ENCODE measurements at regions not wholly inside any gene's neighbourhood (a gene's known extent, or its start where the extent isn't known, plus 50 kb on each side); places are given as distances from the start of the nearest gene placed in this dataset.

DNA sequence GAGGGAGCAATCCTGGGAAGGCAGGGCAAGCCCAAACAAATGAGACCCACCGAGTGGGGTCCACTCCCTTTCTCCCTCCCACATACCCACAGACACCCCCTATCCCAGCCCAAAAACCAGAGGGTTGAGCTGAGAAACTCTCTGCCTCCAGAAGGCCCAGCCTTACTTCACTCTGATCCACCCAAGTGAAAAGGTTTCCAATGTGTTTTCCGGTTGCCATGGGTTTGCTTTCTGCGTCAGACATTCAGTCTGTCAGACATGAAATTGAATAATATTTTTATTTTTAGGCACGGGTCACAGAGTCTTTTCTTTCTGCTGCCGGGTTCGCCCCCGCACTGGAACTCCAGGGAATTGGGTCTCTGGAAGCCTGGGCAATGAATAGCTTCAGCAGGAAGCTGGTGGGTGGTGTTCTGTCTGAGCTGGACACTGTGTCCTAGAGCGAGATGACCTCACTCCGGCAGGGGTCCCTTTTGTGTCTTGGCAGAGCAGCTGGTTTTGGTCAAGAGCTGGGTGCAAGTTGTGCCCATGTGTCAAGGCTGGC, 69.8 kb upstream of the CLMN start:
- no peak overlapping the region for H2AFZ ChIP-seq (ENCODE audit: low read depth, low read length, poor library complexity, severe bottlenecking)
- no peaks in the 10 kb centered on the region for H3K79me2 ChIP-seq (ENCODE audit: insufficient read depth, low read length)
- H3K36me3 ChIP-seq (ENCODE audit: control insufficient read depth in 1 of 2, insufficient read depth in 2 of 2, low read length in 2 of 2): no peaks in the 10 kb centered on the region
- no peaks in the 10 kb centered on the region for H4K20me1 ChIP-seq (ENCODE audit: insufficient read depth)
- DNase-seq (ENCODE audit: low read depth, low spot score) (no peak), ATAC-seq (no peak)
- H3K9ac ChIP-seq (ENCODE audit: low read length): no peak overlapping the region
- H3K27ac ChIP-seq (ENCODE audit: low read depth, low read length): no peak overlapping the region
- no TSS peak for BruUV-seq (replicated peaks)
- peaks cover 5% of the 10 kb centered on the region; the same call in 1 of the 2 replicates for H3K27me3 ChIP-seq (ENCODE audit: insufficient read depth, low read length)
- no peaks in the 10 kb centered on the region for H3K9me2 ChIP-seq (ENCODE audit: insufficient read depth)
- CTCF ChIA-PET: no interaction called here
- TF ChIP-seq ZNF274 (IDR thresholded peaks at IDR 0.05; ENCODE audit: low read depth, low read length): no peak
- TF ChIP-seq, protein P1, sequence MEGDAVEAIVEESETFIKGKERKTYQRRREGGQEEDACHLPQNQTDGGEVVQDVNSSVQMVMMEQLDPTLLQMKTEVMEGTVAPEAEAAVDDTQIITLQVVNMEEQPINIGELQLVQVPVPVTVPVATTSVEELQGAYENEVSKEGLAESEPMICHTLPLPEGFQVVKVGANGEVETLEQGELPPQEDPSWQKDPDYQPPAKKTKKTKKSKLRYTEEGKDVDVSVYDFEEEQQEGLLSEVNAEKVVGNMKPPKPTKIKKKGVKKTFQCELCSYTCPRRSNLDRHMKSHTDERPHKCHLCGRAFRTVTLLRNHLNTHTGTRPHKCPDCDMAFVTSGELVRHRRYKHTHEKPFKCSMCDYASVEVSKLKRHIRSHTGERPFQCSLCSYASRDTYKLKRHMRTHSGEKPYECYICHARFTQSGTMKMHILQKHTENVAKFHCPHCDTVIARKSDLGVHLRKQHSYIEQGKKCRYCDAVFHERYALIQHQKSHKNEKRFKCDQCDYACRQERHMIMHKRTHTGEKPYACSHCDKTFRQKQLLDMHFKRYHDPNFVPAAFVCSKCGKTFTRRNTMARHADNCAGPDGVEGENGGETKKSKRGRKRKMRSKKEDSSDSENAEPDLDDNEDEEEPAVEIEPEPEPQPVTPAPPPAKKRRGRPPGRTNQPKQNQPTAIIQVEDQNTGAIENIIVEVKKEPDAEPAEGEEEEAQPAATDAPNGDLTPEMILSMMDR (IDR thresholded peaks at IDR 0.05 in 2 of 3, conservative IDR thresholded peaks at IDR 0.05 in 1 of 3; ENCODE audit: borderline replicate concordance in 1 of 3, insufficient read depth in 1 of 3, low read depth in 2 of 3, low read length in 2 of 3): no peak
- TF ChIP-seq SRF (IDR thresholded peaks at IDR 0.05; ENCODE audit: low read depth): no peak
- no peak for TF ChIP-seq POLR2AphosphoS5 (IDR thresholded peaks at IDR 0.05; ENCODE audit: low read depth, low read length)
- intact Hi-C loops (cut with micrococcal nuclease): no loop called here
- POLR2A ChIA-PET: no interaction called here
- H3K4me1 ChIP-seq (ENCODE audit: control insufficient read depth in 1 of 2, insufficient read depth in 2 of 2, low read length in 2 of 2): no peaks in the 10 kb centered on the region
- peaks cover 0 to 4% of the 10 kb centered on the region in 2 experiments; a peak in 1 of 4 replicates for H3K9me3 ChIP-seq (ENCODE audit: control insufficient read depth in 1 of 2, insufficient read depth in 1 of 2, low read depth in 1 of 2, low read length in 2 of 2)
- no peak overlapping the region for H3K4me3 ChIP-seq (replicated peaks in 1 of 2; ENCODE audit: low read depth in 1 of 2, low read length in 2 of 2)
- RAD21 ChIA-PET (ENCODE audit: low non-redundant PET in 1 of 2, low total read pairs in 2 of 2, uncharacterized antibody in 2 of 2, unreplicated experiment in 2 of 2): no interaction called here
- H3K4me2 ChIP-seq (ENCODE audit: low read length): no peak overlapping the region

DNA sequence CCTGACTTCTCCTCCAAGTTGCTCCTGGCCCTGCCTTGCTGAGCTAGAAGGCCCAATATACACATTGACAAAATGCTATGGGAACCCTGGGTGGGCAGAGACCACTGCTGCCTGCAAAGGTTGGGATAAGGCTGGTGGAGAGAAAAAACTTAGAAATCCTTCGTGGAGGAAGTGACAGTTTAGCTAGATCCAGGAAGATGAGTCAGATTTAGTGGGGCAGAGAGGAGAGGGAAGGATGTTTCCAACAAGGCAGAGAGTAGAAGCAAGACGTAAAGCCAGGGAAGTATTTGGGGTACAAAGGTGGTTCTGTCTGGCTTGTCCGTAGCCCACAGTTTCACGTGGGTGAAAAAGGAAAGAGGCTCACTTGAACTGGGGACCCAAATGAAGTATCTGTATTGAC, 69.0 kb upstream of the CLMN start:
- no peak overlapping the region for H3K4me3 ChIP-seq (replicated peaks in 1 of 2; ENCODE audit: low read depth in 1 of 2, low read length in 2 of 2)
- intact Hi-C loops (cut with micrococcal nuclease): no loop called here
- ChIA-PET RAD21 (ENCODE audit: low non-redundant PET in 1 of 2, low total read pairs in 2 of 2, uncharacterized antibody in 2 of 2, unreplicated experiment in 2 of 2) (no interaction called here), POLR2A (no interaction called here), CTCF (no interaction called here)
- H3K4me1 ChIP-seq (ENCODE audit: control insufficient read depth in 1 of 2, insufficient read depth in 2 of 2, low read length in 2 of 2): no peaks in the 10 kb centered on the region
- no peak overlapping the region for H2AFZ ChIP-seq (ENCODE audit: low read depth, low read length, poor library complexity, severe bottlenecking)
- no peaks in the 10 kb centered on the region for H3K9me3 ChIP-seq (ENCODE audit: control insufficient read depth in 1 of 2, insufficient read depth in 1 of 2, low read depth in 1 of 2, low read length in 2 of 2)
- no peaks in the 10 kb centered on the region for H4K20me1 ChIP-seq (ENCODE audit: insufficient read depth)
- H3K9me2 ChIP-seq (ENCODE audit: insufficient read depth): no peaks in the 10 kb centered on the region
- TF ChIP-seq ELF1 (IDR thresholded peaks at IDR 0.05; ENCODE audit: borderline replicate concordance, low read depth): no peak
- TF ChIP-seq EGR1 (IDR thresholded peaks at IDR 0.05; ENCODE audit: low read depth): no peak
- no peak for TF ChIP-seq TCF7L2 (IDR thresholded peaks at IDR 0.05; ENCODE audit: borderline replicate concordance, extremely low read depth, insufficient read depth, insufficient read length)
- no peak for TF ChIP-seq JUND (IDR thresholded peaks at IDR 0.05)
- TF ChIP-seq, protein P2, sequence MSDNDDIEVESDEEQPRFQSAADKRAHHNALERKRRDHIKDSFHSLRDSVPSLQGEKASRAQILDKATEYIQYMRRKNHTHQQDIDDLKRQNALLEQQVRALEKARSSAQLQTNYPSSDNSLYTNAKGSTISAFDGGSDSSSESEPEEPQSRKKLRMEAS (IDR thresholded peaks at IDR 0.05): no peak
- no peak for TF ChIP-seq POLR2A (IDR thresholded peaks at IDR 0.05; ENCODE audit: borderline replicate concordance, extremely low read depth, insufficient read depth, insufficient read length)
- TF ChIP-seq EZH2 (IDR thresholded peaks at IDR 0.05): no peak
- TF ChIP-seq EZH2phosphoT487 (IDR thresholded peaks at IDR 0.05; ENCODE audit: borderline replicate concordance): no peak
- no peak for TF ChIP-seq ZNF274 (IDR thresholded peaks at IDR 0.05; ENCODE audit: low read depth, low read length)
- TF ChIP-seq, protein P3, sequence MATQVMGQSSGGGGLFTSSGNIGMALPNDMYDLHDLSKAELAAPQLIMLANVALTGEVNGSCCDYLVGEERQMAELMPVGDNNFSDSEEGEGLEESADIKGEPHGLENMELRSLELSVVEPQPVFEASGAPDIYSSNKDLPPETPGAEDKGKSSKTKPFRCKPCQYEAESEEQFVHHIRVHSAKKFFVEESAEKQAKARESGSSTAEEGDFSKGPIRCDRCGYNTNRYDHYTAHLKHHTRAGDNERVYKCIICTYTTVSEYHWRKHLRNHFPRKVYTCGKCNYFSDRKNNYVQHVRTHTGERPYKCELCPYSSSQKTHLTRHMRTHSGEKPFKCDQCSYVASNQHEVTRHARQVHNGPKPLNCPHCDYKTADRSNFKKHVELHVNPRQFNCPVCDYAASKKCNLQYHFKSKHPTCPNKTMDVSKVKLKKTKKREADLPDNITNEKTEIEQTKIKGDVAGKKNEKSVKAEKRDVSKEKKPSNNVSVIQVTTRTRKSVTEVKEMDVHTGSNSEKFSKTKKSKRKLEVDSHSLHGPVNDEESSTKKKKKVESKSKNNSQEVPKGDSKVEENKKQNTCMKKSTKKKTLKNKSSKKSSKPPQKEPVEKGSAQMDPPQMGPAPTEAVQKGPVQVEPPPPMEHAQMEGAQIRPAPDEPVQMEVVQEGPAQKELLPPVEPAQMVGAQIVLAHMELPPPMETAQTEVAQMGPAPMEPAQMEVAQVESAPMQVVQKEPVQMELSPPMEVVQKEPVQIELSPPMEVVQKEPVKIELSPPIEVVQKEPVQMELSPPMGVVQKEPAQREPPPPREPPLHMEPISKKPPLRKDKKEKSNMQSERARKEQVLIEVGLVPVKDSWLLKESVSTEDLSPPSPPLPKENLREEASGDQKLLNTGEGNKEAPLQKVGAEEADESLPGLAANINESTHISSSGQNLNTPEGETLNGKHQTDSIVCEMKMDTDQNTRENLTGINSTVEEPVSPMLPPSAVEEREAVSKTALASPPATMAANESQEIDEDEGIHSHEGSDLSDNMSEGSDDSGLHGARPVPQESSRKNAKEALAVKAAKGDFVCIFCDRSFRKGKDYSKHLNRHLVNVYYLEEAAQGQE (IDR thresholded peaks at IDR 0.05; ENCODE audit: low read depth): no peak
- TF ChIP-seq YY1 (IDR thresholded peaks at IDR 0.05; ENCODE audit: extremely low read depth, insufficient replicate concordance, low read depth, low read length): no peak
- no peak for TF ChIP-seq SP1 (IDR thresholded peaks at IDR 0.05; ENCODE audit: low read depth)
- H3K27me3 ChIP-seq (ENCODE audit: insufficient read depth, low read length): peaks cover 5% of the 10 kb centered on the region; the same call in 1 of the 2 replicates
- H3K4me2 ChIP-seq (ENCODE audit: low read length): no peak overlapping the region
- H3K27ac ChIP-seq (ENCODE audit: low read depth, low read length): no peak overlapping the region
- no peaks in the 10 kb centered on the region for H3K36me3 ChIP-seq (ENCODE audit: control insufficient read depth in 1 of 2, insufficient read depth in 2 of 2, low read length in 2 of 2)
- no peak overlapping the region for H3K9ac ChIP-seq (ENCODE audit: low read length)
- BruUV-seq (replicated peaks): no TSS peak
- H3K79me2 ChIP-seq (ENCODE audit: insufficient read depth, low read length): no peaks in the 10 kb centered on the region
- DNase-seq (ENCODE audit: low read depth, low spot score) (no peak), ATAC-seq (no peak)

Data from HCT116 (cell line).